GM18508 (cell line): ENCODE measurements at regions not wholly inside any gene's neighbourhood (a gene's known extent, or its start where the extent isn't known, plus 50 kb on each side); places are given as distances from the start of the nearest gene placed in this dataset.
"Not testable (repeated sequence)": the region's sequence is repeated elsewhere in the genome, so short reads cannot be mapped to it uniquely, and the experiment has no call there.

ENCODE experiments used
- ATAC-seq: cut with Tn5 transposase; IDR thresholded peaks from one replicate; pipeline ENCODE4 v1.9.1; 2021; ENCODE audit warnings: moderate number of reproducible peaks; ENCODE audit not compliant: insufficient read depth, unreplicated experiment

DNA sequence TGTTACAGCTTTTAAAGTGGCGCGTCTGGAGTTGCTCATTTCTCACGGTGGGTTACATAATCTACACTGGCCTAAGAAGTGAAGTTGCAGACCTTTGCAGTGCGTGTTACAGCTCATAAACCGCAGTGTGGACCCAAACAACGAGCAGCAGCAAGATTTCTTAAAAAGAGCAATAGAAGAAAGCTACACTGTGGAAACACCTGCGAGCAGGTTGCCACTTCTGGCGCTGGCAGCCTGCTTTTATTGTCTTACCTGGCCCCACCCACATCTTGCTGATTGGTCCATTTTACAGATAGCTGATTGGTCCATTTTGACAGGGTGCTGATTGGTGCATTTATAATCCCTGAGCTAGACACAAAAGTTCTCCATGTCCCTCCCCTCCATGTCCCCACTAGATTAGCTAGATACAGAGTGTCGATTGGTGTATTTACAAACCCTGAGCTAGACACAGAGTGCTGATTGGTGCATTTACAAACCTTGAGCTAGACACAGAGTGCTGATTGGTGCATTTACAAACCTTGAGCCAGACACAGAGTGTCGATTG, 462.9 kb upstream of the JARID2 start:
- ATAC-seq: not testable (repeated sequence)

DNA sequence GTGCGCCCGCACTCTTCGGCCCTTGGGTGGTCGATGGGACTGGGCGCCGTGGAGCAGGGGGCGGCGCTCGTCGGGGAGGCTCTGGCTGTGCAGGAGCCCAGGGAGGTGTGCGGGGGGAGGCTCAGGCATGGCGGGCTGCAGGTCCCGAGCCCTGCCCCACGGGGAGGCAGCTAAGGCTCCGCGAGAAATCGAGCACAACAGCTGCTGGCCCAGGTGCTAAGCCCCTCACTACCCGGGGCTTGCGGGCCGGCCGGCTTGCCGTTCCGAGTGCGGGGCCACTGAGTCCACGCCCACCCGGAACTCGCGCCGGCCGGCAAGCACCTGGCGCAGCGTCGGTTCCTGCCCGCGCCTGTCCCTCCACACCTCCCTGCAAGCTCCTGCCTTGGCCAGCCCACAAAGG, 462.3 kb upstream of the JARID2 start:
- no peak for ATAC-seq

DNA sequence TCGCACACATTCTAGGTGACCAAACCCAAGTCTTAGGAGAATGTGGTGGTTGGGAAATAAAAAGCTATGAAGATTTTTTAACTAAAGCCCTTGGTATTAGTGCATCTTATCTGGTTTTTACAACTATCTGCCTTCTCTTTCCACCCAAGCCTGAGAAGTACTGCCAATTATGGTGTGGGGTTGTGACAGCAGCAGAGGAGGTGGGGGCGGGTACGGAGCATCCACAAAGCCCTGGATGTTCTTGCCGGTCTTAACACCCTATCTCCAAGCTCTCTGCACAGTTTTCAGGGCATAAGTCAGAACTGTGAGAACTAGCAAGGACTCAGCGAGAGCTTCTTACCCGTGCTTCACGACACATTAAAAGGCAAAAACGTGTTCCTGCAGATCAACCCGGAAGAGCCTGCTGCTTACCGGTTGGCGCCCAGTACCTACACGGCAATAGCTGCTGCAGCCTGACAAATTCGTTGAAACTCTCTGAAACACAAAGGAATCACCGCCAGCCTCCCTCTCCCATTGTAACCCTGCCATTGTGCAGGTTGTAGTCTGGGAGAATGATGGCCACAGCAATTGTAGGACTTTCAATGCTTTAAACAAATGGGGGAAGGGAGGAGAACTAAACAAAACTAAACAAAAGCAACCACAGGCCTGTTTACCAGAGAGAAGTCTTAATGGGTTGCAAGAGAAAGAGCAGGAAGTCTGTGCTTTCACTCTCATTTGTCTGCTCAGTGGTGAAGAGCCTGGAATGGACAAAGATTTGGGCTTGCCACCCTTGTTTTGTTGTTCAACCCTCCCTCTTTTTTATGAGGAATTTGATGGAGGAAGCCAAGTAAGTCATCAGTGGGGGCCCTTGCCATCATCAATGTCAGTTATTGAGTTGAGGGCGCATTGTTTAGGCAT, 461.0 kb upstream of the JARID2 start:
- ATAC-seq: no peak

DNA sequence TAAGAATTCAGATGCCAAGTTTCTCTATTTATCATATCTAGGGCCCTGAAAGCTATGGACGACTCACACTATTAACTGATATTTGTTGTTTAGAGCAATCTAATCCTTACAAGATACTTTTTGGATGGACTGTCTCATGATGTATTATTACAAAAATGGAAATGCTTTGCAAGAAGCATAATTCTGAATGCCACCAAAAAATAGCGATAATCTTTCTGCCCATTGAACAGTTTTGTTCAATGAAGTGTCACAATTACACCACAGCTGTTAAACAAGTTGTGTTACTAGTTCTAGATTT, 460.4 kb upstream of the JARID2 start:
- ATAC-seq: no peak

DNA sequence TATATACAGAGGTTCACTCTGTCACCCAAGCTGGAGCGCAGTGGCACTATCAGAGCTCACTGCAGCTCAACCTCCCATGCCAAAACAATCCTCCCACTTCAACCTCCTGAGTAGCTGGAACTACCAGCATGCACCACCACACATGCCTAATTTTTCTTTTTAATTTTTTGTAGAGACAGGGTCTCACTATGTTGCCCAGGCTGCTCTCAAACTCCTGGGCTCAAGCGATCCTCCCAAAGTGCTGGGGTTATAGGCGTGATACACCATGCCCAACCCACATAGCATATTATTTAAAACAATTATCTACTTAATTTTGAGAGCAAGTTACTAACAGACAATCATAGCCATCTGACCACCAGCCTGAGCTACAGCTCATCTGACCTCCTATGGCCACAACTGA, 459.9 kb upstream of the JARID2 start:
- no peak for ATAC-seq

- ATAC-seq: no peak
Measured at GRCh38 chr6:14786455-14786854, 459.4 kb upstream of the JARID2 start.

- ATAC-seq: no peak
Measured at GRCh38 chr6:14787250-14787649, 458.6 kb upstream of the JARID2 start.

GRCh38 chr6:14787677-14788076, 458.2 kb upstream of the JARID2 start:
- ATAC-seq: no peak

DNA sequence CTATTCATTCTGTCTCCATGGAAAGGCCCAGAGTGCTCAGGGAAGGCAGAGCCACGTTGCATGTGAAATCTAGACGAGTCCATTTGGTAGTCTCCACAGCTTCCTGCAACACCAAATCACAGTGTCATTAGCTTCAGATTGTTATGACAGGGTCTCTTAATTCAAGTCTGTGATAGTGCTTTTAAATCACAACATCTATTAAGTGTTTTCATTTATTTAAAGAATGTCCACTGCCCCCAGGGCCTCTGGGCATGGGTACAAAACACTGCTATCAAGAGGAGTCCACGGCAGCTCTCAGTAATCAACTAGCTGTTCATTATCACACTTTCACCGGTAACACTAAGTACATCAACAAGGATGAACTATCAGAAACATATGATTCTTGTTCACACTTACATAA, 455.9 kb upstream of the JARID2 start:
- no peak for ATAC-seq

DNA sequence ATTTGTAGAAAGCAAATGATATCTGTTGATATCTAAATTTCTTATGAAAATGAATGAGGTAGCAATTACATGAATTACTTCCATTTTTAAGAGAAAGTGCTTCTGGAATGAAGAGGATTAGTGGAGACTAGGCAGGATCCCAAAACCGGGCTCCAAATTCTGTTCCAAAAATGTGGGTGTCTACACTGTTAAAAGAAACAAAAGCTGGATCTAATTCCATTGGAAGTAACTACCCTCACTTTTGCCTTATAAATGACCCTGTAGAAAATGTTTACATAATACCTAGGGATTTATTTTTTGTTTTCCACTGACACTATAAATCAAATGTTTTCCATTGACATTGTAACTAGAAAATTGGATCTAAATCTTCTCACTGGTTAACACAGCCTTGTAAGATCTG, 454.9 kb upstream of the JARID2 start:
- ATAC-seq: no peak

- no peak for ATAC-seq
Measured at GRCh38 chr6:14791526-14791925, 454.3 kb upstream of the JARID2 start.

GRCh38 chr6:14792118-14792955, 453.5 kb upstream of the JARID2 start:
- ATAC-seq: no peak

- ATAC-seq: no peak
Measured at GRCh38 chr6:14795451-14795850, 450.4 kb upstream of the JARID2 start.

DNA sequence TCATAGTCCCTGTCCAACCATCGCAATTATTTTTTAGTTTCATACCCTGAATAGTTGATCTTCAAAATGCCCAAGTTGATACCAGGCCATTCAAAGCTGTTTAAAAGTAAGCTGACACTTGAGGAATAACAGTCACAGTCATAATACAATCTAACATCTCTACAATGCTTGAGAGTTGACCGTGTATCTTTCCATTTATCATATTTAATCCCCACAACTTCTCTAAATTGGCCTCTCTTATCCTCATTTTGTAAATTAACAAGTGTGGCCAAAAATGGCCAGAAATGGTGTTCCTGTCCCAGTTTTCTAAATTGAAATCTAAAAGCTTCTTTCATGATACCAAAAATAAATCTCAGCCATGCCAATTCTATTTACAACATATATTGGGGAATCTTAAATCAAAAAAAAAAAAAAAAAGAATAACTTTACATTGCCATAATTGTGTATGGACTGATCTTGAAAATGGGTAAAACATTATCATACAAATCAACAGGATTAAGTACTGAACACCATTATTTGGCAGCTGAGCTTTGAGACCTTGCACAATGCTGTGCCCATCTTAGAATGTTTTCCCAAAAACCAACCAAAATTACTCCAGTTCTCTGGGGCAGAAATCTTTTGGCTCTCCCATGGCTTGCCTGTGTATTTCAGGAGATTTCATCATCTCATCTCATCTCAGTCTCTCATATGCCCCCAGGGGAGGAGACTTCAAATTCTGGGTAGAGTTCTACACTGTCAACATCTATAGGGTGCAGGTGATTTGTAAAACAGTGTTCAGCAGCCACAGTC, 448.7 kb upstream of the JARID2 start:
- ATAC-seq: no peak

GRCh38 chr6:14797875-14798593, 447.8 kb upstream of the JARID2 start:
- ATAC-seq: no peak

GRCh38 chr6:14798594-14798982, 447.3 kb upstream of the JARID2 start:
- no peak for ATAC-seq

GRCh38 chr6:14798996-14799588, 446.8 kb upstream of the JARID2 start:
- no peak for ATAC-seq

- ATAC-seq: no peak
Measured at GRCh38 chr6:14799928-14800327, 445.9 kb upstream of the JARID2 start.

DNA sequence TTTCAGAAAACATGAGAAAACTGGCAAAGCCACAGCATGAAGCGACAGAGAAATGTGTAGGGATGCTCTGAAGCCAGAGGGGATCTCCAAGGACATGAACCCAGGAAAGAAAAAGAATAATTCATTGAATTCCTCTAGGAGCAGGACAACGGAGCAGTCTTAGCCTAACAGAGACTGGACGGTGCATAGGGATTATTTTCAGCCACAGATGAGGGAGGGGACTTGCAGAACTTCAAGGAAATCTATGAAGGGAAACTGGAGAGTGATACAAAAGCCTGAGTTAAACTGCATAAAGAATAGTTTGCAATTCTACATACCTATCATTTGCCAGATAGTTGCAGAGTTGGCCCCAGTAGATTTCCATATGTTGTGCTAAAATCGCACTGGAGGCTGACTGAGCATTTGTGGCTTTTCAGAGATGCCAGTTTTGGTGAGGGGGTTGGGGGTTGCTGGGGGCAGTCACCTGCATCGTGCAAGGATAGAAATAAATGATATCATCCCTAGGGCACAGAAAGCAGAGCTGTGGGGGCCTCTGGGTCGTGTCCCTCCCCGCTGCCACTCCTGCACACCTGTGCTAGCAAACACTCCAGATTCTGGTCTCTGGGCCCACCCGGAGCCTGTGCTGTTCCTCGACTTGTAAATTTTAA, 443.2 kb upstream of the JARID2 start:
- no peak for ATAC-seq
